Stimulated activated CD4-positive, alpha-beta T cell treated with anti-CD3 and anti-CD28 coated beads, Interleukin-12 subunit alpha, Interleukin-12 subunit beta, amount 100 ng/mL, for 24 hours (primary cell): ENCODE measurements at regions not wholly inside any gene's neighbourhood (a gene's known extent, or its start where the extent isn't known, plus 50 kb on each side); places are given as distances from the start of the nearest gene placed in this dataset.

Experiments
- DNase-seq, 2 experiments: peaks; one replicate each; pipeline ENCODE4 v3.0.0-alpha.2; 2020; ENCODE audit warnings: low read depth in 2 of 2

DNA sequence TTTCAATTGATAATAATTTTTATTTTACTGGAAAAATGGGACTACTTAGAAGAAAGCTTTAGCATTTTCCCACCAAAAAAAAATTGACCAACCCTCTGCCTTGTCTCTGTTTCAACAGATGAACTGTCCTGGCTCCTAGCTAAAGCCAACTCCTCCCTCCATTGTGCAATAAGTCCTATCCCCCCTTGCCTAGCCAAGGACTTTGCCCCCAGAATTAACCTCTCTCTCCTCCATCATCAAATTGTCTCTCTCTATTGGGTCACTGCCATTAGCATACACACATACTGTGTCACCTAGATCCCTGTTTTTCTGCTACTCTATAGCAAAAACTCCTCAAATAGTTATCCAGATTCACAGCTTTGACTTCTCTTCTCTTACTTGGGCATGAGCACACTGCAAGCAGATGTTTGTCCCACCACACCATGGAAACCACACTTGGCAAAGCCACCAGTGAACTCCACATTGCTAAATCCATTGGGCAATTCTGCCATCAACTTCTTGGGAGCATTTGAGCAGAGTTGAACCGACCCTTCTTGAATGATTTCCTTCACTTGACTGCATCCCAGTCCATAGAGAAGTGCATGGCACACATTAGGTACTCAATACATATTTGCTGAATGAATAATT, 91.4 kb upstream of the NEBL start:
- no peak for DNase-seq

DNA sequence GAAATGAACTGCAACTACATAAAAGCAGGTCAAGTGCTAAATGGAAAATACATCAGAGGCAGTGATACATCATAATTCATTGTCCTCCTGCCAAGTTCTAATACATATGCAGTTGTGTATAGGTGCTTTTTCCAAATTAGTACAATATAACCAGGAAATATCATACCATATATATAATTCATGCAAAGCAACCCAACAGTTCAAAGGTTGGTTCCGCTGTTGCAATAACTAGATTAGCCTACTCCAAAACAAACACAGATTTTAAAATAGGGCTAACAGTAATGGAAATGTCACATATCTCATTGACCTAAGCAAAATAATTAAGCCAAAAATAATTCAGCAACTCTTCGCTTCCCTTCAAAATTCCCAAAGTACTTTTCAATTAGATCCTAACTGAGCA, 88.9 kb upstream of the NEBL start:
- no peak for DNase-seq

DNA sequence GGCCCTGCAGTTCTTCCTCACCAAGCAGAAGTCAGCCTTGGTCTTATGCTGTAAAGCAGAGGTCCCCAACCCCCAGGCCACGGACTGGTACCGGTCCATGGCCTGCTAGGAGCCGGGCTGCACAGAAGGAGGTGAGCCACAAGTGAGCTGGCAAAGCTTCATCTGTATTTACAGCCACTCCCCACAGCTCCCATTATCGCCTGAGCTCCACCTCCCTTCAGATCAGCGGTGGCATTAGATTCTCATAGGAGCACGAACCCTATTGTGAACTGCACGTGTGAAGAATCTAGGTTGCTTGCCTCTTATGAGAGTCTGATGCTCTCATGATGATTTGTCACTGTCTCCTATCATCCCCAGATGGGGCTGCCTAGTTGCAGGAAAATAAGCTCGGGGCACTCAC, 87.6 kb upstream of the NEBL start:
- DNase-seq = no peak

DNA sequence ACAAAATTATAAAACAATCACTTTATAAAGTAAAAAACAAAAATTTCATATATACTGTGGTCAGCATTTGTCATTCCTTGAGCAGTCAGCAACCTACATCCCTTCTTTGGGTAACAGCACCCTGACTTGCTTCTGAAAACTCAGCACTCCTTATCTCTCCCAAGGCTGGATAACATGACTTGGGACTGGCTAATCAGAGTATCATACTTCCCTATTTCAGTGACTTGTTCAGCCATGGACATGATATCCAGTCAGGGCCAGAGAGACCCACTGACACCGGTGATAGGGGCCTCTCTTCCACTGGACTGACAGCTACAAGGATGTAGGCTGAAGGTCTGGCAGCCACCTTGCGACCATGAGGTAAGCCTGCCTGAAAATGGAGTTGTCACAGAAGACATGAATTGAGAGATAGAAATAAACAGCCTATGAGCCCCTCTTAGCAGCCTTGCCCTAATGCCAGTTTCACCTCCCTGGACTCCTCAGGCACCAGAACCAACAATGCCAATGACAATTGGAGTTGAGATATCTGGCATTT, 84.4 kb upstream of the NEBL start:
- DNase-seq = no peak

DNA sequence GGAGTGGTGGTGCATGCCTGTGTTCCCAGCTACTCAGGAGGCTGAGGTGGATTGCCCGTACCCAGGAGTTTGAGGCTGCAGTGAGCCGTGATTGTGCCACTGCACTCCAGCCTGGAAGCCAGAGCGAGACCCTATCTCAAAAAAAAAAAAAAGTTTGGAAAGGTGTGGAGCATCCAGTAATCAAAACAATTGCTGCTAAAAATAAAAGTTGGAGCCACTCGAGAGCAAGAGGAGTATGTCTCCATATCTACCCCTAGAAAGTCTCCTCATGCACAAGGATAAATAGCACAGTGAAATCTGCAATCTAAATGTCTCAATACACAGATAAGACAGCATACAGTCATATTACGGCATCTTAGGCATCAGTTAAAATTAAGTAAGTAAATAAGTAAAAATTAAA, 81.5 kb upstream of the NEBL start:
- DNase-seq = no peak

DNA sequence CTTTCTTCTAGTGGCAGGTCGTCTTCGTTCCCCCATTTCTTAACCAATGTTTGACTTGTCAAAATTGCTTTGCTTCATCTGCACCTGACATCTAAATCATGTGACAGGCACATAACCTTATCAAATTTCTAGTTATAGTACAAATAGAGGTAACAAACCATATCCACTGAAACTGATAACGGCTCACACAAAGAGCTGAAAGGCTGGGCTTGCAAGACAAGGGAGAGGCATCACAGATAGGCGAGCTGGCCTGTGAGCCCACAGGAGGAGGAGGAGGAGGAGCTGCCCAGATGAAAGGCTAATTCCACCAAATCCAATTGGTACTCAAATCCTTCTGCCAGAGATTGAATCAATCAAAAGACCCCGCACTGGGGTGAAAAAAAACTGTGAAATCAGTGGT, 80.2 kb upstream of the NEBL start:
- DNase-seq = no peak

DNA sequence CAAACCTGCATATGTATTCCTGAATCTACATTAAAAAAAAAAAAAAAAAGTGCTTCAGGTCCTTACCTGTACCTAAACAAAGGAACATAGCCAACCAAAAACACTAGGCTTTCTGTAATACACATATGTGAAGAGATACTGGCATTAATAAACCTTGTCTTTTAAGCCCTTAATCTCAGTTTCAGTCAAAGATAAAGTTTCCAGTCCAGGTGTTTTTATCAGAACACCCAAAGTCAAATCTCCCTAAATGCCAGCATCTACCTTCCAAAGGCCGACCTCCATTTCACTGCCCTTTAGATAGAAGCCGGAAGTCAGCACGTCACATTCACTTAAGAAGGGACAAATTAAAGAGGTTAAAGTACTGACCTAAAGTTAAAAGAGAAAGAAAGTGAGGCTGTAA, 79.8 kb upstream of the NEBL start:
- no peak for DNase-seq

DNA sequence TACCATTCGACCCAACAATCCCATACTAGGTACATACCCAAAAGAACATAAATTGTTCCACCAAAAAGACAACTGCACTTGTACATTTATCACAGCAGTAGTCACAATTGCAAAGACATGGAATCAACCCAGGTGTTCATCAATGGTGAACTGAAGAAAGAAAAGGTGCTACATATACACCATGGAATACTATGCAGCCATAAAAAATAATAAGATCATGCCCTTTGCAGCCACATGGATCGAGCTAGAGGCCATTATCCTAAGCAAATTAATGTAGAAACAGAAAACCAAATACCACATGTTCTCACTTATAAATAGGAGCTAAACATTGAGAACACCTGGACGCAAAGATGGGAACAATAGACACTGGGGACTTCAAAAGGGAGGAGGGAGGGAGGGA, 79.3 kb upstream of the NEBL start:
- DNase-seq = no peak

DNA sequence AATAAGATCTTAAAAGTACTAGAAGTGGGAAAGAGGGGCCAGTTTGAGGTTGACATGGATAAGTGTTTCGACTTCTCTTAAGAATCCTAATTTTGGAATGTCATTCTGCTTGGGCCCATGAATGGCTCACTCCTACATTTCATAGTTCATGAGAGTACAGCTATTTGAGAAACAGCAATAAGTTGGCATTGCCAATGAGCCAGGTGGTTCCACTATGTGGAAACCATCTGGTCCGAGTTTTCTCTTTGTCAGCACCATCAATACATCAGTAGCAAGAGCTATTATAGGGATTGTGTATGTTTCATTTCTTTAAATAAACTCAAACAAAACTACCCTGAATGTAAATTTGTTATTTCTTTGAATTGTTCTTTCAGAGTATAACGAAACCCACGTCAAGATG, 78.1 kb upstream of the NEBL start:
- no peak for DNase-seq

DNA sequence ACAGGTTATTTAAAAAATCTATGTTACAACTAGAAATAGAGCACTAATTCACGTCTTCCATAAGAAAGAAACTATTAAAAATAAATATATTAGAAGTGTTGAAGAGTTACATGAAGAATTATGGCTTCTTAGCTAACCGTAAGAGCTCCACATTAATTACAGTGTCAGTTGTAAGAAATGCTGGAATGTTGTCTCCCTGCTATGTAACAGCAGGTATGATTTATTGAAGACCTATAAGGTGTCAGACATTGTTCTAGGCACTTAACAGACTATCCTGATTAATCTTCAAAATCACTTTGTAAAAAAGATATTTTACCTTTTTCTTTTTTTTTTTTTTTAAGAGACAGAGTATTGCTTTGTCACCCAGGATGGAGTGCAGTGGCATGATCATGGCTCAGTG, 75.8 kb upstream of the NEBL start:
- no peak for DNase-seq

DNA sequence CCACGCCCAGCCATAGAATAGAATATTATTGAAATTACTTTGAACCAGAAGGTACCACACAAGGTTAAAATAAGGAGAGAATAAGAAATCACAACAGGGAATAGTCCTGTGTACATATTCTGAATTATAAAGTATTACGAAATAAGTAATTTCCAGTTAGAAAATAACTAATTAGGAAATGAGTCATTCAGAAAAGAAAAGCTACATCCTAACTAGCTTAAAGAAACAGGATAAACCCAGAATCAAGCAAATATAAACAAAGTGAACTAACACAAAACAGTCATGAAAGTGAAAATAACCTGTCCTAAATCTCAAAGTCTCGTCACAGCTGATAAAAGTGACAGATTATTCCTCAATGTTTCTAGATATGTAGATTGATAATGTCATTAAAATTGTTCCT, 74.8 kb upstream of the NEBL start:
- no peak for DNase-seq

DNA sequence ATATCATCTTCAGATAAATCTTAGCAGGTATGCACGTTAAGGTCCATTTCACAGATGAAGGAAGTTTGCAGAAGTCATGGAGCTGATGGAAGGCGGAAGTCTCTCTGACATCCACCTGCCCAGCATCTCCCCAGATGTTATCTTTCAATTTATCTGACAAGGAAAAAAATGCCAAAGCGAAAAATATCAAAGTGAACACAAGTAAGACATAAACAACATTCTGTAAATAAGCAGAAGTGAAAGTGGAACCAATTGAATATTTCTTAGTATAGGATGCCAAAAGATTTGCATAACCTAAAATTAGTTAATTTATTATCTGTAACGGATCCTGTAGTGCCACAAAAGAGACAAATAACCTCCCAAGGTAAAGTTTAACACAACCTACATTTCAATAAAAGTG, 73.6 kb upstream of the NEBL start:
- no peak for DNase-seq

DNA sequence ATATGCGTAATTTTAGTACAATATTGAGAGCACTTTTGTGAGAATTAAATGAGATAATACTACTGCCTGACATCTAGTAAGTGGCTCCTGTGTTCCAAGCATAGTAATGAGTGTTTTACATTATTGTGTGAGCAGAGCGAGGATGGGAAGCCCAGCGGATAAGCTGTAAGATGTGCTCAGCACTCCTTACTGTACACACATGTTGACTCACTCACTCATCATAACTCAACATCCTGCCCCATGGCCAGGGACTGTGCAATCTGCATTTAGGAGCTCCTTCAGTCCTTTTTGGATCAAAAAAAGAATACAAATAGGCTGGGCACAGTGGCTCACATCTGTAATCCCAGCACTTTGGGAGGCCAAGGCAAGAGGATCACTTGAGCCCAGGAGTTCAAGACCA, 72.9 kb upstream of the NEBL start:
- no peak for DNase-seq

DNA sequence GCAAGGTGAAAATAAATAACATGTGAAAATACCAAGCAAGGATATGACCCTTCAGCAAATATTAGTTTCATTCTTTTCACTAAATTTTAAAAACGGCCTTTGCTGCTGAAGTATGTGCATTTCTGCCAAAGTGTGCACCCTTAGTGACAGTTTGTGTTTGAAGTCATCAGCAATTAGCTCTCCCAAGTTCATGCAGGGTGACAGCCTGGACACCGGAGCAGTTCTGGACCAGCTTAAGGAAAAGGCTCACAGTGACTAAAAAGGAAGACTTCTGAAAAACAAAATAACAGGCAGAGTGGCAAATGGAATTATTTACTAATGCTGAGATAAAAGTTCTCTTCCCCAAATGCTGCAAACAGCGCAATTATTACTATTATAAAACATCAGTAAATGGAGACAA, 69.3 kb upstream of the NEBL start:
- DNase-seq = no peak

DNA sequence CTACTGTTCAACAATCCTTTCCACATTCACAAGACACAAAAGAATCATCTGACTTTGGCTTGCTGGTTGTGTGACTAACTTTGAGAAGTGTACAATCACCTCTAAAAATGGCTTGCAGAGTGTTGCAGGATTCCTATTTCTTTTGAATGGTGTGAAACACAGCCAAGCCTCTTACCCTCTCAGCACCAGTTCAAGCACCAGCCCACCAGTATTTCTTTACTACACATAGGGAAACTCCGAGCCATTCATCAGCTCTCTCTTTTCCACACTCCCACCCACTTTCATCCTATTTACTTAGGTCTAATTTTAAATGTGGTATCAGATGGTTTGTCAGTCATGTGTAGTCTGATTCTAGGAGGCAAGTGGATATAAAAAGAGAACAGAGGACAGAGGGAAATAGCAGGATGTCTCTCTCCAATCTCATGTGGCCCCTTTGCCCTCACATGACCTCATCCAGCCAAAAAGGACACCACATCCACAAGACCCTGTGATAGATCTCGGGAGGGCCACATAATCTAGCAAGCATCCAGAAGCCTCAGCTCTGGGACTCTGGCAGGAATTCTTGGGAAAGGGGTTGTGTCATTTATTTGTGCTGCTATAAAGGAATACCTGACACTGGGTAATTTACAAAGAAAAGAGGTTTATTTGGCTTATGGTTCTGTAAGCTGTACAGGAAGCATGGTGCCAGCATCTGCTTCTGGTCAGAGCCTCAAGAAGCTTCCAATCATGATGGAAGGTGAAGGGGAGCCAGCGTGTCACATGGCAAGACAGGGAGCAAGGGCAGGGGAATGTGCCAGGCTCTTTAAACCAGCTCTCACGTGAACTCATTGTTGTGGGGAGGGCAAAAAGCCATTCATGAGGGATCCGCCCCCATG, 66.8 kb upstream of the NEBL start:
- DNase-seq = no peak

DNA sequence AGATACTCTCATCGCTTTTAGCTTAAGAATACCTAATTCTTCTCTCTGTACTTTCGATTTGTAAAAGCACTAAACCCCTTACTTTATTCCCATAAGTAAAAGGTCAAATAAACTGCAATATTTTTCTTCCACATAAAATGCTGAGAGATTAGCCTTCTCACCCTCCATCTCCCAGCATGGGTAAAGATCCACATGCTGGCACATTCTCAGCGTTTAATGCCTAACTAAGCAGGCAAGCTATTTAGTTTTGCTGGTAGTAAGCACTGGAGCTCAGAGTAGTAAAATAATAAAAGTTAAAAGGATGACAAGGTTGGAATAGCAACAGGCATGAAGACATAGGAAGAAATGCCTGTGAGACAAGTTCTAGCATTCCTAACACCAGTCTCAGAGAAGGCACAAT, 65.9 kb upstream of the NEBL start:
- DNase-seq = no peak

DNA sequence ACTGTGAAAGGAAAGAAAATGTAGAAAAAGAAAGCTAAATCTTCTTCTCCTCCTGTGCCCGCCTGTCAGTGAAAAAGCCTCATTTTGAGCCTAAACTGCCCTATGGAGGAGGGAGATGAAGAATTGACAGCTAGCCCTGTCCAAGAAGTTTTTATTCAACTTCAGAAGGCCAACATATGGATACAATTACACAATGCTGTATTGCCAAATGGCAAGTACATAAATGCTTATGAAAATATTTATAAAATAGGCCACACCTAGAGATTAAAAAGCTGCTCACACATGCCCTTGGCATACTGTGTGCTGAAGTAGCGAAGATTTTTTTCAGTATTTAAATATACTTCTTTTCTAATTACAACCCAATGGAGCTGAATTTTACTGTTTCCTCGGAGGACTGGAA, 65.1 kb upstream of the NEBL start:
- no peak for DNase-seq

DNA sequence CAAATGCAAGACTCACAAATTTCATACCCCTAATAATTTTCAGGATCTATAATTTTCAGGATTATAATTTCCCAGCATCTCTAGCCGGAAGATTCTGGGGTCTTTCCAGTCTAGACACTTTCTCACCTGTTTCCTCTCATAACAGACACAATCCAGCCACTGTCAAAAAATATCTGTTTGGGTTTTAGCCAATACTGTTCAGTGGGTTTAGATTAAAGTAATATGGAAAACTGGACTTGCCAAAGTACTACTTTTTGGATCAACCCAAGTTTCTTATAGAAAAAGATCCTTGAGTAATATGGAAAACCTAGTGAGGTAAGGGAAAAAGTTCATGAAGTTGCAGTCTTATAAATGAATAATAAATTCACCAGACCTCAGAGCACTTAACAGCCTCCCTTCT, 62.1 kb upstream of the NEBL start:
- DNase-seq = no peak

DNA sequence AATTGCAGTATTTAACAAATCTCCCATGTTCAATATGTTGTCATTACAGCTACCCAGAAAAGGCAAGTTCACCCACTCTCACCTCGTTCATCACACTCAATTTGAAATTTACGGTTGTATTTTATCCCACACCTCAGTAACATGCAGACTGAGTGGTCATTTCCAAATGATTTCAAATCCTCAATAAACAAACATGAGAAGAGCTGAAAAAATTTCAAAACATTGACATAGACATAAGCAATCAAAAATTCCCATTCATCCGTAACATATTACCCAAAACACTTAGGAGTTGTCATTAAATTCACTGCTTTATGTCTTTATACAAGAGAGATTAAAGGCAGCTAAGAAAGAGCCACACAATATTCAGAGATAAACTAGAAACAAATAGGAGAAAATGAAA, 61.7 kb upstream of the NEBL start:
- DNase-seq = no peak

DNA sequence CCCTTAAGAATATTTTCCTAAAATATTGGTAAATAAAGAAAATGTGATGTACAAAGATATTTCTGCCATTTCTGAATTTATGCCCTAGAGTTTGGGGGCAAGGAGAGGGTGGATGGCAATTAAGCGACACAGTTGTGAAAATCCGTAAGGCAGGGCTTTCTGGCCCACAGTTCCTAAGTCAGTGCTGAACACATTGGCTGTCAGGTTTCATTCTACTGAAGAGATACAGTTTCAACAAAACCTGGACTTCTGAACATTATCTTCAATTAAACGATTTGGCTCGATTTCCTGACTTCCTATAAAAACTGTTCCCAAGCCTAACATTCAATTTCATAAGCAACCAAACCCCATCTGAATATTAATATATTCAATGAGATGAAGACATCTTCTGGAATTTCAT, 61.1 kb upstream of the NEBL start:
- DNase-seq = no peak

DNA sequence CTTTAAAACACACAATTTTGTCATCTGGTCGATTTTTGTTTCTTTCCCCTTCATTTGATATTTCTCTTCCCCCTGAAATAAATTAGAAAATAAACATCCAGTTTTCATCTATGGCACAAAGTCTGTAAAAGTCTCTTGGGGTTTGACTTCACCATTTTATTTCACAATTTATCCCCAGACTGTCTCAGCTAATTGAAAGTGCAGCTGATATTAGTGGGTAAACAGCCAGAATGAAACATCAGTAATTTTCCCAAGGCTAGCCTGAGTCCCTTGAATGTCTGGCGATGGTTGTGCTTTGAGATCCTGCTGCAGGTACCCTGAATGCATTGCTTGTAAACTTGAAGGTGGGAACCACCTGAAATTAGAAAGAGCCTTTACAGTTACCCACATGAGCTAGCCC, 60.6 kb upstream of the NEBL start:
- no peak for DNase-seq

DNA sequence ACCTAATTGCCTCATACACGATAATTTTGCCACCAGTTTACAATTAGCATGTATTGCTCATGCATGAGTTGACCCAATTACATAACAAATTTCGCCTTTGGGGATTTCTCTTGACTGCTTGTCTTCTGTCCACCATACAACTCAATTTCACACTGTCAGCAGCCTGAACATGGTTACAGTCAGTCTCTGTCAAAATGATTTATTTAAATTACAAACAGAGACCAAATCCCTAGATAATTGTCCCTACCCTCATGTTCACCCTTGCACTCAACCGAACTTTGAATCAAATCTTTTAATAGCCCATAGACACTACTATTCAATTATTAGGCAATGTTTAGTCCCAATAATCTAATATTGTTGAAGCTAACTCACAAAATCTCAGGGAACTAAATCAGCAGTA, 59.7 kb upstream of the NEBL start:
- no peak for DNase-seq

DNA sequence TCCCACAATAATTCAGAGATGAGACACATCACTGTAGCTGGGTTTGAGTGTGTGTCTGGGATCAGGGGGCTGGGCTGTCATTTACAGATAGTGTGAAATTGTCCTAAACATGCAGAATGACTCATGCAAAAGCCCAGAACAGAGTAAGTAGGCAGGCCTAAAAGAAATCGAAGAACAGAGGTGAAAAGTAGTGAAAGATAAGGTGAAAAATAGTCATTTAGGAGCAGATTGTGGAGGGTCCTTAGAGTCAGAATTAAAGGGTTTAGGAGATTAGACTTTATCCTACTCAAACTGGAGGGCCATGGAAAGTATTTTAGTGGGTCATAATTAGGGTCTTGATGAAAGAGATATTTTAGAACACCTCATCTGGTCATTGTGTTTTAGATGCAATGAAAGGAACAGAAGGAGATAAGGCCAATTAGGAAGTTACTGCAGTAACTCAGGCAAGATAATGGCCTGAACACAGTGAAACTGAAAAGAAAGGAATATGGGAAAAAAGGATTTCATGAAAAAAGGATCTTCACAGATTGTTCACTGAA, 58.3 kb upstream of the NEBL start:
- no peak for DNase-seq
